ENCODE measurements at regions not wholly inside any gene's neighbourhood (a gene's known extent, or its start where the extent isn't known, plus 50 kb on each side); places are given as distances from the start of the nearest gene placed in this dataset.

DNA sequence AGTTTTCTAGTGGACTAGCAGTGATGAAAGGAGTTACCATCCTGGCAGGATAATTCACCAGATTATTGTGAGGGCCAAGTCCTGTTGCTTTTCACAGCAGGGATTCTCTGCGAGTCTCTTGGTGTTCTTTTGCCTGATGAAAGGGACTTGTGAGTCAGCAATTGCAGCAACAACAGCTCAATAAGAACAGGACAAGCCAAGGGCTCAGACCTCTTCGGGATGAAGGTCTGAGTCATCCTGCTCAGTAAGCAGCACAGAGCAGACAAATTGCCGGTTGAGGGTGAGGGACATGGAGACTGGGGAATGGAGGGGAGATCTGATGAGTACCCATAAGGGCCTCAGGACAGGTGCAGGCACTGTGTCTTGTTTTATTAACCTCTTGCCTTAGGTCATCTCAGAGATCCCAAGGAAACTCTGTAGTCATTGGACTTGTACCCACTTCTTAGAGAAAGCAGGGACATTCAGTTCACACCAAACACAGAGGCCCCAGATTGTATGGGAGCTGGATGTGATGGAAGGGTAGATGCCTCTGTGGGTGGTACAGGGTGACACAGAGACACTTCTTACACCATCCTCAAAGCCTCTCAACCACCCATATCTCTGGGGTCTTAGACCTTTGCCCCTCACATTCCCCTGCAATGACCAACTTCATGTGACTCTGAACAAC is 173.8 kb upstream of the TLE3 start:
- Histone ChIP-seq H3K27ac (ENCODE audit: low read length) (peak overlapping the region; percentile 11), H3K27me3 (ENCODE audit: control insufficient read depth in 1 of 2, insufficient read depth in 2 of 2, low read length in 2 of 2) (no peaks in the 10 kb centered on the region), H3K4me1 (ENCODE audit: control insufficient read depth, insufficient read depth, low read length) (peaks cover 32% of the 10 kb centered on the region), H3K9me3 (ENCODE audit: control insufficient read depth in 2 of 2, low read length in 2 of 2) (no peaks in the 10 kb centered on the region), H3K9ac (ENCODE audit: low read length in 2 of 2) (no peak overlapping the region), H3K4me3 (ENCODE audit: low read length in 2 of 2) (no peak overlapping the region), H3K36me3 (ENCODE audit: control insufficient read depth in 2 of 2, insufficient read depth in 2 of 2, low read length in 2 of 2) (no peaks in the 10 kb centered on the region)

DNA sequence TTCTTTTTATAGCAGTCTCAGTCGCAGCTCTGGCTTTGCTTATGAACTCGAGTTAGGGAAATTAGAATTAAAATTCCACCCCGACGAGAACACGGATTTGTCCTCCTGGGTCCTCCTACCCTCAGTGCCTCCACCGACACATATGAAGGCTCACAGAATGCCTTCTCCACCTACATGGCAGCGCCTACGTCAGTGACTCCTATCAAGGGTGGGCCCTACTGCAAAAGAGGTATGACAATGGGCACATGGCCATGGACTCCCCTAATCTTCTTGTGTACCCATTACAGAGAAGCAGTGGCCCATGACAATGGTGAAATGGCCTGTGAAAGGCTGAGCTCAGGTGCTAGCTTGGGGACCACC is 173.0 kb upstream of the TLE3 start:
- no peak overlapping the region for H3K9ac ChIP-seq (ENCODE audit: low read length in 2 of 2)
- H3K9me3 ChIP-seq (ENCODE audit: control insufficient read depth in 2 of 2, low read length in 2 of 2): no peaks in the 10 kb centered on the region
- no peaks in the 10 kb centered on the region for H3K27me3 ChIP-seq (ENCODE audit: control insufficient read depth in 1 of 2, insufficient read depth in 2 of 2, low read length in 2 of 2)
- peaks cover 34% of the 10 kb centered on the region for H3K4me1 ChIP-seq (ENCODE audit: control insufficient read depth, insufficient read depth, low read length)
- no peaks in the 10 kb centered on the region for H3K36me3 ChIP-seq (ENCODE audit: control insufficient read depth in 2 of 2, insufficient read depth in 2 of 2, low read length in 2 of 2)
- peak overlapping the region; percentile 11 for H3K27ac ChIP-seq (ENCODE audit: low read length)
- peak overlapping the region in 1 of 2 donors; percentile 22 for H3K4me3 ChIP-seq (ENCODE audit: low read length in 2 of 2)

DNA sequence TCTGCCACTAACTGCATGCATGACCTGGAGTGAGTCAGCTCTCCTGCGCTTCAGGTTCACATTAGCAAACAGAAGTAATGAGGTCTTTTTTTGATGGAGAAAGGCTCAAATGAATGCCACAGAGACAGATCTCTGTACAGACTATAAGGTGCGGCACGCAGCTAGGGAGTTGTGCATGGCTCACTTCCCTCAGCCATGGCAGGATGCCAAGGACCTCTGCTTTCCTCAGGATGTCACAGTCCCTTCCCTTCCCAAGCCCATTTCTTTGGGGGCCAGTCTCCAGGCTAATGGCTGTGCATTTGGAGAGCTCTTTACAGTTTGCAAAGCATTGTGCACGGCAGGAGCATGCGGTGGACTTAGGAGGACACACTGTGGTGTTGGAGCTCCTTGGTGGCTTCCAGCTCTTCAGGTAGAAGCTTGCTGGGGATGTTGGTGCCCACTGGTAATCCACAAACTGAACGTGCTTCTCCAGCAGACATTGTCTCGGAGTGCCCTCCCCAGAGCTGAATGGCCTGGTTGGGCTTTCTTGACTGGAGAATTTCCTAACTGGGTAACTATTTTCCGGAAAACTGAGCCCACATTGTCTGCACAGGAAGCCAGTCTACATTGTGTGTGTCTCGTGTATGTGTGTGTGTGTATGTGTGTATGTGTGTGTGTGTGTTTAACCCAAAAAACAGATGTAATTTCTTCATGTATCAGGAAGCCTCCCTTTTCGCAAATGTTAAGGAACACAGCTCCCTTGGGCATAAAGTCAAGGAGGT is 172.5 kb upstream of the TLE3 start:
- Histone ChIP-seq H3K4me3 (ENCODE audit: low read length in 2 of 2) (peak overlapping the region in 1 of 2 donors; percentile 47), H3K9me3 (ENCODE audit: control insufficient read depth in 2 of 2, low read length in 2 of 2) (no peaks in the 10 kb centered on the region), H3K9ac (ENCODE audit: low read length in 2 of 2) (no peak overlapping the region), H3K36me3 (ENCODE audit: control insufficient read depth in 2 of 2, insufficient read depth in 2 of 2, low read length in 2 of 2) (no peaks in the 10 kb centered on the region), H3K4me1 (ENCODE audit: control insufficient read depth, insufficient read depth, low read length) (peaks cover 34% of the 10 kb centered on the region), H3K27me3 (ENCODE audit: control insufficient read depth in 1 of 2, insufficient read depth in 2 of 2, low read length in 2 of 2) (no peaks in the 10 kb centered on the region), H3K27ac (ENCODE audit: low read length) (no peak overlapping the region)

GRCh38 chr15:70269311-70269911 is 171.7 kb upstream of the TLE3 start:
- no peak overlapping the region for H3K27ac ChIP-seq (ENCODE audit: low read length)
- peaks cover 40% of the 10 kb centered on the region for H3K4me1 ChIP-seq (ENCODE audit: control insufficient read depth, insufficient read depth, low read length)
- H3K36me3 ChIP-seq (ENCODE audit: control insufficient read depth in 2 of 2, insufficient read depth in 2 of 2, low read length in 2 of 2): no peaks in the 10 kb centered on the region
- H3K9ac ChIP-seq (ENCODE audit: low read length in 2 of 2): no peak overlapping the region
- H3K4me3 ChIP-seq (ENCODE audit: low read length in 2 of 2): no peak overlapping the region
- H3K9me3 ChIP-seq (ENCODE audit: control insufficient read depth in 2 of 2, low read length in 2 of 2): no peaks in the 10 kb centered on the region
- H3K27me3 ChIP-seq (ENCODE audit: control insufficient read depth in 1 of 2, insufficient read depth in 2 of 2, low read length in 2 of 2): no peaks in the 10 kb centered on the region

GRCh38 chr15:70268698-70269251 is 171.1 kb upstream of the TLE3 start:
- H3K36me3 ChIP-seq (ENCODE audit: control insufficient read depth in 2 of 2, insufficient read depth in 2 of 2, low read length in 2 of 2): no peaks in the 10 kb centered on the region
- H3K9ac ChIP-seq (ENCODE audit: low read length in 2 of 2): no peak overlapping the region
- H3K9me3 ChIP-seq (ENCODE audit: control insufficient read depth in 2 of 2, low read length in 2 of 2): no peaks in the 10 kb centered on the region
- no peaks in the 10 kb centered on the region for H3K27me3 ChIP-seq (ENCODE audit: control insufficient read depth in 1 of 2, insufficient read depth in 2 of 2, low read length in 2 of 2)
- H3K4me1 ChIP-seq (ENCODE audit: control insufficient read depth, insufficient read depth, low read length): peaks cover 45% of the 10 kb centered on the region
- no peak overlapping the region for H3K27ac ChIP-seq (ENCODE audit: low read length)
- no peak overlapping the region for H3K4me3 ChIP-seq (ENCODE audit: low read length in 2 of 2)

DNA sequence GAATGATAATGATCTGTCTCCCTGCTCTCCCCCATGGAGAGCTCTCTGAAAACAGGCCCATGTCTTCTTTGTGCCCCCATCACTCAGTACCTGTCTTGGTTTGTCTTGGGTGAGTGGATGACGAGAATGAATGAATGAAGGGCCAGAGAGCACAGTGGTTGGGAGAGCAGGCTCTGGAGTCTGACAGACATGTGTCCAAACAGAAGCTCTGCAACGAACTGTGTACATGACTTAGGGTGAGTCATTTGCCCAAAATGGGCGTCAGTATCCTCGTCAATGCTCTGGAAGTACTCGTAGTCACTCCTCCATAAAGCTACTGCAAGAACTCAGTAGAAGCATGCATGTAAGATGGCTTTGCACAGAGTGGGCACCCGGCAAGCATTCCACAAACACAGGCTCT is 170.2 kb upstream of the TLE3 start:
- Histone ChIP-seq H3K4me1 (ENCODE audit: control insufficient read depth, insufficient read depth, low read length) (peaks cover 54% of the 10 kb centered on the region), H3K9me3 (ENCODE audit: control insufficient read depth in 2 of 2, low read length in 2 of 2) (no peaks in the 10 kb centered on the region)

DNA sequence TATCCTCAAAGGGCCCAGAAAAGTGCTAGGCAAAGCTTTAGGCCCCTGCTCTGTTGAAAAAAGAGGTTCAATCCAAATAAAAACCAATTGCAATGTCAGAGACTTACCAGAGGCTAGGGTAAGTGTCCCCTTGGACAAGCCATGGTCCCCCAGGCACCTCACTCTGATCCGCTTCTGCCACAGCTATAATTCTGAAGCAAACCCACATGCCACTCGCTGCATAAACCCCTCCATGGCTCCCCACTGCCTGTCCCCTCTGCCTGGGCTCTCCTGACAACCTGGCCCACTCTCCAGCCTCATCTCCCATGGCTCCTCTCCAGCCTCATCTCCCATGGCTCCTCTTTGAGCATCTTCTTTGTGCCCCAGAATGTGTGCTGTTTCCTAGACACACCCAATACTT is 169.6 kb upstream of the TLE3 start:
- Histone ChIP-seq H3K27ac (ENCODE audit: low read length) (no peak overlapping the region), H3K36me3 (ENCODE audit: control insufficient read depth in 2 of 2, insufficient read depth in 2 of 2, low read length in 2 of 2) (no peaks in the 10 kb centered on the region), H3K4me1 (ENCODE audit: control insufficient read depth, insufficient read depth, low read length) (peaks cover 58% of the 10 kb centered on the region), H3K4me3 (ENCODE audit: low read length in 2 of 2) (no peak overlapping the region), H3K9me3 (ENCODE audit: control insufficient read depth in 2 of 2, low read length in 2 of 2) (no peaks in the 10 kb centered on the region), H3K27me3 (ENCODE audit: control insufficient read depth in 1 of 2, insufficient read depth in 2 of 2, low read length in 2 of 2) (no peaks in the 10 kb centered on the region), H3K9ac (ENCODE audit: low read length in 2 of 2) (no peak overlapping the region)

More for the DNA sequence above, 170.2 kb upstream of the TLE3 start:
- Histone ChIP-seq H3K27me3 (ENCODE audit: control insufficient read depth in 1 of 2, insufficient read depth in 2 of 2, low read length in 2 of 2) (no peaks in the 10 kb centered on the region), H3K27ac (ENCODE audit: low read length) (no peak overlapping the region), H3K9ac (ENCODE audit: low read length in 2 of 2) (no peak overlapping the region), H3K4me3 (ENCODE audit: low read length in 2 of 2) (no peak overlapping the region), H3K36me3 (ENCODE audit: control insufficient read depth in 2 of 2, insufficient read depth in 2 of 2, low read length in 2 of 2) (no peaks in the 10 kb centered on the region)

DNA sequence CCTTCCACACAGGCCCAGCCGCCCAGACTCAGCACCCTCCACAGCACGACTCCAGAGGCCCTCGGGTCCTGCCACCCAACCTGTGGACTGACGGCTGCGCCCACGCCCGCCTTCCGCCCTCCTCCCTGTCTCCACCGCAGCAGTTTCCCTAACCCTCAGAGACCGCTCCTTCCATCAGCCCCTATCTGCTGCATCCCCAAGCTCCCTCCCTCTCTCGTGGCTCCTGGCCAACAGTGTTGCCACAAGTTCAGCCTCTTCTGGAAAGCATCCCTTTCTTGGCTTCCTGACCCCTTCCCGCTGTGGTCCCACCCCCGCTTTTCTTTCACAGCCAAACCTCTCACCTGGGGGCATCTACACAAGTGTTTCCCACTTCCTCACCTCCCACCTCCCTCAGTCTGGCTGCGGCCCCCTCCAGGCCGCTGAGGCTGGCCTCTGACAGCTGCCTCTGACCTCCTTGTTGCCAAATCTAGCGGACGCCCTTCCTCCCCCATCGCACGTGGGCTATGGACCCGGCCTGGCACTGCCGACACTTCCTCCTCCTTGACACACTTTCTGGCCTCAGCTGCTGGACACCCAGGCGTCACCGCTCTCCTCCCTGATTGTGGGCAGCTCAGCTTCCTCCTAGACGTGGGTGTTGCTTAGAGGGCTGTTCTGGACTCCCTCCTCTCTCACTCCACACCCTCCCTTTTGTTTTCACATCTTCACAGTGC is 168.8 kb upstream of the TLE3 start:
- H3K27me3 ChIP-seq (ENCODE audit: control insufficient read depth in 1 of 2, insufficient read depth in 2 of 2, low read length in 2 of 2): no peaks in the 10 kb centered on the region
- no peak overlapping the region for H3K27ac ChIP-seq (ENCODE audit: low read length)
- H3K9me3 ChIP-seq (ENCODE audit: control insufficient read depth in 2 of 2, low read length in 2 of 2): no peaks in the 10 kb centered on the region
- no peak overlapping the region for H3K9ac ChIP-seq (ENCODE audit: low read length in 2 of 2)
- no peaks in the 10 kb centered on the region for H3K36me3 ChIP-seq (ENCODE audit: control insufficient read depth in 2 of 2, insufficient read depth in 2 of 2, low read length in 2 of 2)
- peaks cover 55% of the 10 kb centered on the region for H3K4me1 ChIP-seq (ENCODE audit: control insufficient read depth, insufficient read depth, low read length)
- H3K4me3 ChIP-seq (ENCODE audit: low read length in 2 of 2): no peak overlapping the region

- no peaks in the 10 kb centered on the region for H3K27me3 ChIP-seq (ENCODE audit: control insufficient read depth in 1 of 2, insufficient read depth in 2 of 2, low read length in 2 of 2)
- no peak overlapping the region for H3K27ac ChIP-seq (ENCODE audit: low read length)
- no peak overlapping the region for H3K4me3 ChIP-seq (ENCODE audit: low read length in 2 of 2)
- H3K36me3 ChIP-seq (ENCODE audit: control insufficient read depth in 2 of 2, insufficient read depth in 2 of 2, low read length in 2 of 2): no peaks in the 10 kb centered on the region
- no peak overlapping the region for H3K9ac ChIP-seq (ENCODE audit: low read length in 2 of 2)
- H3K9me3 ChIP-seq (ENCODE audit: control insufficient read depth in 2 of 2, low read length in 2 of 2): no peaks in the 10 kb centered on the region
- H3K4me1 ChIP-seq (ENCODE audit: control insufficient read depth, insufficient read depth, low read length): peaks cover 49% of the 10 kb centered on the region
Measured at GRCh38 chr15:70265986-70266385, 168.3 kb upstream of the TLE3 start.

- H3K36me3 ChIP-seq (ENCODE audit: control insufficient read depth in 2 of 2, insufficient read depth in 2 of 2, low read length in 2 of 2): no peaks in the 10 kb centered on the region
- no peak overlapping the region for H3K4me3 ChIP-seq (ENCODE audit: low read length in 2 of 2)
- no peak overlapping the region for H3K27ac ChIP-seq (ENCODE audit: low read length)
- H3K9me3 ChIP-seq (ENCODE audit: control insufficient read depth in 2 of 2, low read length in 2 of 2): no peaks in the 10 kb centered on the region
- H3K27me3 ChIP-seq (ENCODE audit: control insufficient read depth in 1 of 2, insufficient read depth in 2 of 2, low read length in 2 of 2): no peaks in the 10 kb centered on the region
- peaks cover 45% of the 10 kb centered on the region for H3K4me1 ChIP-seq (ENCODE audit: control insufficient read depth, insufficient read depth, low read length)
- H3K9ac ChIP-seq (ENCODE audit: low read length in 2 of 2): no peak overlapping the region
Measured at GRCh38 chr15:70265466-70265978, 167.8 kb upstream of the TLE3 start.
